A549 (cell line): ENCODE measurements at regions not wholly inside any gene's neighbourhood (a gene's known extent, or its start where the extent isn't known, plus 50 kb on each side); places are given as distances from the start of the nearest gene placed in this dataset.

ENCODE experiments used
- ATAC-seq, 2 experiments: fragments of 200-7000 bp in 1 of 2; fragments of >200 bp in 1 of 2; cut with Nextera tagmentation in 1 of 2; cut with Tn5 transposase in 1 of 2; 3 replicates each; pipeline versions ENCODE4 v1.8.0 to v1.9.1; 2018 to 2020; ENCODE audit warnings: mild to moderate bottlenecking in 1 of 2, moderate library complexity in 1 of 2
- CTCF ChIA-PET: fragments of 300-600 bp; sonication (Branson Sonifier 250); formaldehyde crosslinking; extraction: SDS; loops from one replicate; lab custom pipeline; 2021; ENCODE audit warnings: antibody characterized with exemption, inconsistent platforms; lab: Yijun Ruan, JAX
- POLR2A ChIA-PET: fragments of 350-600 bp; formaldehyde crosslinking; extraction: SDS; loops from one replicate; lab custom pipeline; 2021; ENCODE audit warnings: antibody characterized with exemption, inconsistent platforms; lab: Yijun Ruan, JAX
- DNase-seq, 2 experiments: peaks; one replicate each; pipeline versions ENCODE4 v3.0.0 to v3.0.0-alpha.2; 2011 to 2016; ENCODE audit warnings: low read depth in 1 of 2, low spot score in 1 of 2
- FAIRE-seq: peaks from 2 replicates; lab custom pipeline; 2011; peaks lifted over from hg19 to GRCh38; lab: Jason Lieb, UNC
- H3K27ac ChIP-seq, 2 experiments: fragments of >200 bp; sonication (Bioruptor Twin); formaldehyde crosslinking; 3 replicates each; pipeline ENCODE4 v1.5.1; 2016 to 2017
- H3K4me1 ChIP-seq: fragments of >200 bp; sonication (Bioruptor Twin); formaldehyde crosslinking; 3 replicates; pipeline ENCODE4 v1.6.1; 2016
- H3K4me2 ChIP-seq: fragments of >200 bp; sonication (Bioruptor Twin); formaldehyde crosslinking; 3 replicates; pipeline ENCODE4 v1.6.1; 2016
- H3K4me3 ChIP-seq: fragments of >200 bp; sonication (Bioruptor Twin); formaldehyde crosslinking; 3 replicates; pipeline ENCODE4 v1.5.1; 2016
- H3K9me3 ChIP-seq: fragments of >200 bp; sonication (Bioruptor Twin); formaldehyde crosslinking; 3 replicates; pipeline ENCODE4 v1.6.1; 2016
- CHD2 ChIP-seq: fragments of 150-350 bp; IDR thresholded peaks from 2 replicates; pipeline ENCODE4 v1.6.1; 2014; ENCODE audit warnings: low read length; ENCODE audit not compliant: partially characterized antibody
- CTCF ChIP-seq: fragments of >200 bp; sonication (Bioruptor Twin); formaldehyde crosslinking; IDR thresholded peaks from 3 replicates; pipeline ENCODE4 v1.5.1; 2016
- EHF ChIP-seq: fragments of 250-450 bp; sonication (Bioruptor Pico); IDR thresholded peaks from 2 replicates; pipeline ENCODE4 v1.5.0; 2020; ENCODE audit warnings: mild to moderate bottlenecking
- EHMT2 ChIP-seq: fragments of 200-600 bp; sonication (generic); IDR thresholded peaks from 2 replicates; pipeline ENCODE4 v1.6.1; 2016; ENCODE audit warnings: antibody characterized with exemption, low read depth, mild to moderate bottlenecking, moderate library complexity
- ESRRA ChIP-seq: fragments of 150-350 bp; IDR thresholded peaks from 2 replicates; pipeline ENCODE4 v1.6.1; 2014; ENCODE audit warnings: mild to moderate bottlenecking, low read length, borderline replicate concordance
- FOSL2 ChIP-seq, 2 experiments: fragments of 450-650 bp in 1 of 2; fragments of >200 bp in 1 of 2; sonication (Bioruptor Twin) in 1 of 2; formaldehyde crosslinking; IDR thresholded peaks; 2 replicates each; pipeline versions ENCODE4 v1.5.0 to v1.6.1; 2016 to 2020; ENCODE audit warnings: mild to moderate bottlenecking in 1 of 2, moderate library complexity in 1 of 2
- FOXS1 ChIP-seq: fragments of 250-450 bp; sonication (Bioruptor Pico); IDR thresholded peaks from 2 replicates; pipeline ENCODE4 v1.5.0; 2020; ENCODE audit warnings: mild to moderate bottlenecking, moderate library complexity
- JUNB ChIP-seq: fragments of >200 bp; sonication (Bioruptor Twin); formaldehyde crosslinking; IDR thresholded peaks from 2 replicates; pipeline ENCODE4 v1.6.1; 2016
- NFE2L2 ChIP-seq: fragments of 150-350 bp; conservative IDR thresholded peaks from 2 replicates; pipeline ENCODE4 v1.6.1; 2014; ENCODE audit warnings: low read length
- PBX3 ChIP-seq: IDR thresholded peaks from 2 replicates; pipeline ENCODE4 v1.6.1; 2012
- POLR2AphosphoS2 ChIP-seq: conservative IDR thresholded peaks from 2 replicates; pipeline ENCODE4 v1.6.1; 2012; ENCODE audit warnings: low read length, improper control_type of control experiment, inconsistent platforms
- RARB ChIP-seq: fragments of 250-450 bp; sonication (Bioruptor Pico); IDR thresholded peaks from 2 replicates; pipeline ENCODE4 v1.8.0; 2021; ENCODE audit warnings: mild to moderate bottlenecking, moderate library complexity
- RNF2 ChIP-seq: fragments of 200-600 bp; sonication (generic); IDR thresholded peaks from 2 replicates; pipeline ENCODE4 v1.6.1; 2016; ENCODE audit warnings: low read depth, mild to moderate bottlenecking, antibody characterized with exemption, moderate library complexity, borderline replicate concordance
- SREBF2 ChIP-seq: fragments of 450-650 bp; IDR thresholded peaks from 2 replicates; pipeline ENCODE4 v1.6.1; 2014; ENCODE audit warnings: mild to moderate bottlenecking, moderate library complexity
- ZC3H11A ChIP-seq: fragments of 450-650 bp; IDR thresholded peaks from 2 replicates; pipeline ENCODE4 v1.6.1; 2014; ENCODE audit warnings: antibody characterized with exemption, mild to moderate bottlenecking
- ZFP36 ChIP-seq: fragments of 450-650 bp; IDR thresholded peaks from 2 replicates; pipeline ENCODE4 v1.6.1; 2014; ENCODE audit warnings: borderline replicate concordance; ENCODE audit not compliant: partially characterized antibody
- ZNF302 ChIP-seq: fragments of 250-450 bp; sonication (Bioruptor Pico); IDR thresholded peaks from 2 replicates; pipeline ENCODE4 v1.9.0; 2021; ENCODE audit warnings: inconsistent platforms, mild to moderate bottlenecking, moderate library complexity
- whole genome bisulfite sequencing: methylation state at CpG from one replicate; pipeline ENCODE4 v1.1.6; 2017; ENCODE audit errors: missing lambda C conversion rate; 5-methylcytosine and 5-hydroxymethylcytosine counted together
- TF ChIP-seq, protein P1 (sequence below): fragments of 250-450 bp; sonication (Bioruptor Pico); IDR thresholded peaks from 2 replicates; pipeline ENCODE4 v1.5.0; 2021; ENCODE audit warnings: mild to moderate bottlenecking, moderate library complexity, borderline replicate concordance
- TF ChIP-seq, protein P2 (sequence below): fragments of 200-600 bp; sonication (generic); IDR thresholded peaks from 2 replicates; pipeline ENCODE4 v1.6.1; 2016; ENCODE audit warnings: antibody characterized with exemption, mild to moderate bottlenecking, moderate library complexity
- TF ChIP-seq, protein P3 (sequence below): fragments of 450-650 bp; IDR thresholded peaks from 2 replicates; pipeline ENCODE4 v1.6.1; 2014; ENCODE audit warnings: antibody characterized with exemption
- TF ChIP-seq, protein P4 (sequence below): fragments of 250-450 bp; sonication (Bioruptor Pico); IDR thresholded peaks from 2 replicates; pipeline ENCODE4 v1.5.0; 2020; ENCODE audit warnings: low read depth, mild to moderate bottlenecking, moderate library complexity

DNA sequence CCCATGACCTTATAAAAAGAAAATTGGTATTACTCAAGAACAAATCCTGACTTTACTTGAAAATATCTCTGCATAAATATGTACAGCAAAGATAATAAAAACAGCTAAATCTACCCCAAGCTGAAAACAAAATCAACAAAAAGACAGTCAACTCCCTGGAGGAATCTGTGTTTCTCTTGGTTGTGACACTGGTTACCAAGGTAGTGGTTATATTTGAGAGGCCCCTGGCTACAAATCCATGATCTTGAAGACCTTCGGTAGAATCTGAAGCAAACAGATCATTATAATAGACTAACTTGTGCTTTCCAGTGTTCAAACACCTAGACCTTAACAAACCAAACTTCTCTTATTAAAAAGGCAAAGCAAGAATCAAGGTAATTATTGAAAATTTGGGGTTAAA lies 123.9 kb upstream of the SGCE start (continued):
- TF ChIP-seq CTCF = no peak
- TF ChIP-seq, all 56 proteins: peak for 0

GRCh38 chr7:94781236-94781635 lies 125.3 kb upstream of the SGCE start:
- DNase-seq (no peak), FAIRE-seq (no peak), ATAC-seq (no peak)
- 51% methylated on average over 2 of the region's 2 CpGs for WGBS
- no peak for TF ChIP-seq EHMT2
- TF ChIP-seq PBX3 = no peak
- no peak for TF ChIP-seq ZNF302 (CRISPR knock-in tag)
- TF ChIP-seq, protein P1, sequence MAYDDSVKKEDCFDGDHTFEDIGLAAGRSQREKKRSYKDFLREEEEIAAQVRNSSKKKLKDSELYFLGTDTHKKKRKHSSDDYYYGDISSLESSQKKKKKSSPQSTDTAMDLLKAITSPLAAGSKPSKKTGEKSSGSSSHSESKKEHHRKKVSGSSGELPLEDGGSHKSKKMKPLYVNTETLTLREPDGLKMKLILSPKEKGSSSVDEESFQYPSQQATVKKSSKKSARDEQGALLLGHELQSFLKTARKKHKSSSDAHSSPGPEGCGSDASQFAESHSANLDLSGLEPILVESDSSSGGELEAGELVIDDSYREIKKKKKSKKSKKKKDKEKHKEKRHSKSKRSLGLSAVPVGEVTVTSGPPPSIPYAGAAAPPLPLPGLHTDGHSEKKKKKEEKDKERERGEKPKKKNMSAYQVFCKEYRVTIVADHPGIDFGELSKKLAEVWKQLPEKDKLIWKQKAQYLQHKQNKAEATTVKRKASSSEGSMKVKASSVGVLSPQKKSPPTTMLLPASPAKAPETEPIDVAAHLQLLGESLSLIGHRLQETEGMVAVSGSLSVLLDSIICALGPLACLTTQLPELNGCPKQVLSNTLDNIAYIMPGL (CRISPR knock-in tag) = no peak
- no peak for TF ChIP-seq ZC3H11A
- TF ChIP-seq CHD2 = no peak
- TF ChIP-seq, protein P2, sequence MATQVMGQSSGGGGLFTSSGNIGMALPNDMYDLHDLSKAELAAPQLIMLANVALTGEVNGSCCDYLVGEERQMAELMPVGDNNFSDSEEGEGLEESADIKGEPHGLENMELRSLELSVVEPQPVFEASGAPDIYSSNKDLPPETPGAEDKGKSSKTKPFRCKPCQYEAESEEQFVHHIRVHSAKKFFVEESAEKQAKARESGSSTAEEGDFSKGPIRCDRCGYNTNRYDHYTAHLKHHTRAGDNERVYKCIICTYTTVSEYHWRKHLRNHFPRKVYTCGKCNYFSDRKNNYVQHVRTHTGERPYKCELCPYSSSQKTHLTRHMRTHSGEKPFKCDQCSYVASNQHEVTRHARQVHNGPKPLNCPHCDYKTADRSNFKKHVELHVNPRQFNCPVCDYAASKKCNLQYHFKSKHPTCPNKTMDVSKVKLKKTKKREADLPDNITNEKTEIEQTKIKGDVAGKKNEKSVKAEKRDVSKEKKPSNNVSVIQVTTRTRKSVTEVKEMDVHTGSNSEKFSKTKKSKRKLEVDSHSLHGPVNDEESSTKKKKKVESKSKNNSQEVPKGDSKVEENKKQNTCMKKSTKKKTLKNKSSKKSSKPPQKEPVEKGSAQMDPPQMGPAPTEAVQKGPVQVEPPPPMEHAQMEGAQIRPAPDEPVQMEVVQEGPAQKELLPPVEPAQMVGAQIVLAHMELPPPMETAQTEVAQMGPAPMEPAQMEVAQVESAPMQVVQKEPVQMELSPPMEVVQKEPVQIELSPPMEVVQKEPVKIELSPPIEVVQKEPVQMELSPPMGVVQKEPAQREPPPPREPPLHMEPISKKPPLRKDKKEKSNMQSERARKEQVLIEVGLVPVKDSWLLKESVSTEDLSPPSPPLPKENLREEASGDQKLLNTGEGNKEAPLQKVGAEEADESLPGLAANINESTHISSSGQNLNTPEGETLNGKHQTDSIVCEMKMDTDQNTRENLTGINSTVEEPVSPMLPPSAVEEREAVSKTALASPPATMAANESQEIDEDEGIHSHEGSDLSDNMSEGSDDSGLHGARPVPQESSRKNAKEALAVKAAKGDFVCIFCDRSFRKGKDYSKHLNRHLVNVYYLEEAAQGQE = no peak
- TF ChIP-seq RNF2 = no peak
- TF ChIP-seq, protein P3, sequence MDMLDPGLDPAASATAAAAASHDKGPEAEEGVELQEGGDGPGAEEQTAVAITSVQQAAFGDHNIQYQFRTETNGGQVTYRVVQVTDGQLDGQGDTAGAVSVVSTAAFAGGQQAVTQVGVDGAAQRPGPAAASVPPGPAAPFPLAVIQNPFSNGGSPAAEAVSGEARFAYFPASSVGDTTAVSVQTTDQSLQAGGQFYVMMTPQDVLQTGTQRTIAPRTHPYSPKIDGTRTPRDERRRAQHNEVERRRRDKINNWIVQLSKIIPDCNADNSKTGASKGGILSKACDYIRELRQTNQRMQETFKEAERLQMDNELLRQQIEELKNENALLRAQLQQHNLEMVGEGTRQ = no peak
- no peak for TF ChIP-seq RARB (CRISPR knock-in tag)
- no peak for TF ChIP-seq JUNB
- Histone ChIP-seq H3K4me1 (no peaks in the 10 kb centered on the region), H3K27ac (no peak overlapping the region), H3K4me3 (no peak overlapping the region), H3K4me2 (no peak overlapping the region), H3K9me3 (peaks cover 2% of the 10 kb centered on the region; the same call in 1 of the 3 replicates)
- ChIA-PET CTCF (interaction anchor here (0.7 kb wide), 1 partner anchor 11 kb away, joined by 4 read pairs; no protein-coding TSS in a partner anchor), POLR2A (no interaction called here)

DNA sequence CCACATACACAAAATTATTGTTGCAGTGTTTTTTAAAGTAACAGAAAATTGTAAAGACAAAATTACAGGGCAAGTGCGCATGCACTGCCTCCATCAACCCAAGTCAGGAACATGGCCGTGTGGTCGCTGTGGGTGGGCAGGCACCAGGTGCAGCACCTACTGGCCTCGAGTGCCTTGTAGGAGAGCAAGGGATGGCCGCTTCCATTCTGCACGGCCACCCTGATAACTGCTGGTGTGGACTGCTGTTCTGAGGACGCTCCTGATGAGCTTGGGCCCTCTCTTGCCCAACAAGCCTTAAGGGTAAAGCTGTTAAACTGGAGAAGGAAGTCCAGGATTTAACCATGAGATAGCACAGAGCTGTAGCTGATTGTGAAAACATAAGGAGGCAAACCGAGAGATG lies 124.6 kb upstream of the PPP1R9A start:
- DNase-seq = no peak
- Histone ChIP-seq H3K4me3 (no peak overlapping the region), H3K9me3 (peaks cover 2% of the 10 kb centered on the region; the same call in 1 of the 3 replicates), H3K4me2 (no peak overlapping the region), H3K4me1 (no peaks in the 10 kb centered on the region), H3K27ac (no peak overlapping the region)
- ATAC-seq = no peak
- WGBS = 68% methylated on average over 8 of the region's 8 CpGs
- TF ChIP-seq, protein P4, sequence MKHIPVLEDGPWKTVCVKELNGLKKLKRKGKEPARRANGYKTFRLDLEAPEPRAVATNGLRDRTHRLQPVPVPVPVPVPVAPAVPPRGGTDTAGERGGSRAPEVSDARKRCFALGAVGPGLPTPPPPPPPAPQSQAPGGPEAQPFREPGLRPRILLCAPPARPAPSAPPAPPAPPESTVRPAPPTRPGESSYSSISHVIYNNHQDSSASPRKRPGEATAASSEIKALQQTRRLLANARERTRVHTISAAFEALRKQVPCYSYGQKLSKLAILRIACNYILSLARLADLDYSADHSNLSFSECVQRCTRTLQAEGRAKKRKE (CRISPR knock-in tag) = no peak
- TF ChIP-seq CHD2 (no peak), POLR2AphosphoS2 (no peak), ESRRA (no peak), FOSL2 (IDR thresholded peaks at IDR 0.05) (no peak), FOSL2 (CRISPR knock-in tag; IDR thresholded peaks at IDR 0.05) (no peak), FOXS1 (CRISPR knock-in tag) (no peak), PBX3 (no peak), ZFP36 (no peak), NFE2L2 (no peak), SREBF2 (no peak), EHF (CRISPR knock-in tag) (no peak)
- no peak for FAIRE-seq
- CTCF ChIA-PET = no interaction called here
- POLR2A ChIA-PET = no interaction called here
